ENCODE measurements at regions not wholly inside any gene's neighbourhood (a gene's known extent, or its start where the extent isn't known, plus 50 kb on each side); places are given as distances from the start of the nearest gene placed in this dataset.
"Not testable (repeated sequence)": the region's sequence is repeated elsewhere in the genome, so short reads cannot be mapped to it uniquely, and the experiment has no call there.

DNA sequence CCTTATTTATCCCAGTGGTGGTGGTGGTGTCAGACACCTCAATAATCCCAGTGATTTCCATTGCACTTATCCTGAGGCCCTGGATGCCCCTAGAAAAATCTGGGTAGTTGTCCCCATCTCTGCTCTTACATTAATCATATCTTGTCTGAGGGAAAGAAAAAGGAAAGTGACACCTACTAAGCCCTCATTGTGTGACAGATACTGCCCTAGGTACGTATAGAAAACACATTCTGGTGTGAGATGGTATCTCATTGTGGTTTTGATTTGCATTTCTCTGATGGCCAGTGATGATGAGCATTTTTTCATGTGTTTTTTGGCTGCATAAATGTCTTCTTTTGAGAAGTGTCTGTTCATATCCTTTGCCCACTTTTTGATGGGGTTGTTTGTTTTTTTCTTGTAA is 162.6 kb upstream of the JADE1 start:
- ATAC-seq = not testable (repeated sequence)

DNA sequence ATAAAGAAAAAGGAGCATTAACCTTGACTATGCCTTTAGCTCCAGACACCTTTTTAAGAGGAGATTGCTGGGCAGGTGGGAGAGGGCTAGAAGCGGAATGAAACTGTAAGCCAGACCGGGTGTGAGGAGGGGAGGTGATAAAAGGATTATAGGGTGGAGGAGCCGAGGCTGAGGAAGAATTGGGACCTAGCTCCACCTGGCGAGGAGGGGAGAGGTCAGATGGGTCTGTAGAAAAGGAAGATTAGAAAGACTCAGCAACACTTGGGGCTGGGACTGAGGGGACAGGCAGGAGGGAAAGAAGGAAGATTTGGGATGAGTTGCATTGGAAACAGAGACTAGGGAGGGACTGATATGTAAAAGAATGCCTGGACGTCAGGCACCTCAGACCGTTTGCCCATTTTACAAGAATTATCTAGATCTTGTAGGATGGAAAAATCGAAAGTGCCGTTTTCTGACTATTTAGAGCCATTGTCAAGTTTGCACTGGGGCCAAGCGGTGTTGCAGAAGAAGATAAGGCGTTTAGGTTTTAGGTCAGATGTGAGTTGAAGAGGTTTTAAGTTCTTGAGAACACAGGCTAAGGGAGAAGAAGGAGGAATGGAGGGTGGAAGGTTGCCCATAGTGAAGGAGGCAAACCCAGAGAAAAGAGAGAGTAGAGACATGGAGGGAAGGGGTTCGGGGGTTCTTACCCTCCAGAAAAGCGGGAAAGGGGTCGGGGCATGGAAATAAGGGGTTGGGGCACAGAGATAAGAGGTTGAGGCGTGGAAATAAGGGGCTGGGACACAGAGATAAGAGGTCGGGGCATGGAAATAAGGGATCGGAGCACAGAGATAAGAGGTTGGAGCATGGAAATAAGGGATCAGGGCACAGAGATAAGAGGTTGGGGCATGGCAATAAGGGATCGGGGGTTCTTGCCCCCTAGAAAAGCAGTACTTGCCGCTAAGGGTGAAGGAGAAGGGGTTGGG is 164.5 kb upstream of the JADE1 start:
- ATAC-seq = not testable (repeated sequence)

DNA sequence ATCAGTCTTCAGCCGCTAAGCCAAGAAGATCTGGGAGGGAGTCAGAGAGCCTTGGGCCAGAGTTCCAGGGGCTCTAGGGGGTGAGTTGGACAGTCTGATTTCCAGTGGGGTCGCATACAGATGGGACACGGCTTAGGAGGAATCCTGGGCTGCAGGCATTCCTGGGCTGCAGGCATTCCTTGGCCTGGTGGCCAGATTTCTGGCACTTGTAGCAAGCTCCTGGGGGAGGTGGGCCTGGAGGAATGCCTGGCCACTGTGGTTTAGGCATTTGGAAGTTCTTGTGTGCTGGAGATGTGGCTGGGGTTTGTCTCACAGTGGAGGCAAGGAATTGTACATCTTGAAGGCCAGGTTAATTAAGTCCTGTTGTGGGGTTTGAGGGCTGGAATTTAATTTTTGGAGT is 165.4 kb upstream of the JADE1 start:
- not testable (repeated sequence) for ATAC-seq

DNA sequence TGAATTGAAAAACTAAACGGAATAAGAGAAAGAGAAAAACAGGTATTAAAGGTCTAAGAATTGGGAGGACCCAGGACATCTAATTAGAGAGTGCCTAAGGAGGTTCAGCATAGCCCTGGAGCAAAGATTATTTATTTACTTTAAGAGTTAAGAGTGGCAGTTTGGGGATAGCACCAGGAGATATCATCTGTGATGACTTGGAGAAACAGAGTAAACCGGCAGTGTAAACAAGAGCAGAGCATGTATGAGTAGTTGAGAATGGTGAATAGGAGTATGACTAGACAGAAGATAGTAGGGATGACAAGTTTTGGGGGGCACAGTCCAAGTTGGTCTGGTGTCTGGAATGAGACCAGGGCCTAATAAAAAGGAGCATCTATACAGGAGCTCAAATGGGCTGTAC is 167.9 kb upstream of the JADE1 start:
- ATAC-seq = not testable (repeated sequence)

DNA sequence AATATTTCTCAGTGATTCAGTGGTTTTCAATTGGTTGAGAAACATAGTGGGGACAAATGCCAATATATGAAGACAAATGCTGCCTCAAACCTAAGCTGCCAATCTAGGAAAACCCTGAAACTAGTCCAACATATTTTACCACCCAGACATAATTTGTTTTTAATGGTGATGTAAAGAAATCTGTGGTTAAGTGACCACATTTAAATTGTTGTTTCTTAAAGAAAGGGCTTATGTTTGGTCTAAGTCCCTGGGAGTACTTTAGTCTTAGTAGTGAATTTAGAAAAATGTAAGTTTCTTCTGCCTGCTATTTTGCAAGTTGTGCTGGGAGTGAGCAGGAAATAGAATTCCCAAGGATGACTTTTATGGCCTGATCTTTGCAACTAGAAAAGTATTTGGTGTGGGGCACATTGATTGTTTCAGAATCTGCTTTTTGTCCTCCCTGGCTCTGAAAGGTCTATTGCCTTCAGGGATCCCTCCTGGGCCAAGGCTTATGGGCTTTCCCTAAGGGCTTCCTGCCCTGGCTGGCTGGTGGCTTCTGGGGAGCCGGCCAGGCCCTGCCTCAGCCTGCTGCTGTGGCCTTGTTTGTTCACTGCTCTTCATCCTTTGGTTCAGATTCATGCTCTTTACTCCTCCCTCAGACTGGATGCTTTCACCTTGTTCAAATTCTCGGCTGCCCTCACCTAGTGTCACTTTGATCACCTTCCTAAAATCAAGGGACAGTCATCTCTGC is 169.8 kb upstream of the JADE1 start:
- ATAC-seq = no peak

DNA sequence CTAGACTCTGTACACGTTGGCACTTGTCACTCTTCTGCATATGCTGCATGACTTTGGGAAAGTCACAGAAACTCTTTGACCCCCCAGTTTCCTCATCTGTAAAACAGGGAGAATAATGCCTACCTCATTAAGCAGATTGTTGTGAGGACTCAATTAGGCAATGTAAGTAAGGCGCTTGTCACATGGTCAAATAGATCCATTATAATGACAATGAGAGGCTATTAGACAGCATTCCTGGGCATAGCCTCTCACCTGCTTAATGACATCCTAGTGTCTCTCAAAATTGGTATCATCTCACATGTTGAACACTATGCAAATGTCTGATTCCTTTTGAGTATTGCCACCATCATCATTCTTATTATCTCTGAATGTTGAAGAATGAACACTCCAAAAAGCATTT is 172.6 kb upstream of the JADE1 start:
- no peak for ATAC-seq

DNA sequence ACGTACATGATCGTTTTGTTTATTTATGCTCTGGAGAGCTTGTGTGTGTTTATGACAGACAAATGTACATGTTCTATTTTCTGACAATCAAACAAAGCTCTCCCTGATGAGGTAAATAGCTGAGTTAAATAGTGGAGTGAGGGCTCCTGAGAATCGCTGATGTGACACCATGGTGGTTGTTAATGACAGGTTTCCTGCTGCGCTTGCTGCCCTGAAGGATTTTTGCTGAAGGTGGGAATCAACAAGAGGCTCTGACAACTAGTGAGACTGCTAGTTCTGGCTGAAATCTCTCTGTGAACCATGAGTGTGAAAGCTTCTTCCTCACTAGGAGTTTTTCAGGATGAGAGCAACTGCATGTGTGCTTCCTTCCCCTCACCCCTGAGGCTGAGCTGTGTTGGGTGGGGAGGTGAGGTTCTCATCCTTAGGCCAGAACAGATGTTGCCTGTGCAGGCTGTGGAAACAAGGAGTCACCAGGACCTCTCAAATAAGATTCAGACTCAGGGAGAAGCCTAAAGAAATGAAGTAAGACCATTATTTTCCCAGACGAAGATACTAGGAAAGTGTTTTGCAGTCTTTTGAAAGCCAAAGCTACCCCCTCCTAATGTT is 173.4 kb upstream of the JADE1 start:
- no peak for ATAC-seq

DNA sequence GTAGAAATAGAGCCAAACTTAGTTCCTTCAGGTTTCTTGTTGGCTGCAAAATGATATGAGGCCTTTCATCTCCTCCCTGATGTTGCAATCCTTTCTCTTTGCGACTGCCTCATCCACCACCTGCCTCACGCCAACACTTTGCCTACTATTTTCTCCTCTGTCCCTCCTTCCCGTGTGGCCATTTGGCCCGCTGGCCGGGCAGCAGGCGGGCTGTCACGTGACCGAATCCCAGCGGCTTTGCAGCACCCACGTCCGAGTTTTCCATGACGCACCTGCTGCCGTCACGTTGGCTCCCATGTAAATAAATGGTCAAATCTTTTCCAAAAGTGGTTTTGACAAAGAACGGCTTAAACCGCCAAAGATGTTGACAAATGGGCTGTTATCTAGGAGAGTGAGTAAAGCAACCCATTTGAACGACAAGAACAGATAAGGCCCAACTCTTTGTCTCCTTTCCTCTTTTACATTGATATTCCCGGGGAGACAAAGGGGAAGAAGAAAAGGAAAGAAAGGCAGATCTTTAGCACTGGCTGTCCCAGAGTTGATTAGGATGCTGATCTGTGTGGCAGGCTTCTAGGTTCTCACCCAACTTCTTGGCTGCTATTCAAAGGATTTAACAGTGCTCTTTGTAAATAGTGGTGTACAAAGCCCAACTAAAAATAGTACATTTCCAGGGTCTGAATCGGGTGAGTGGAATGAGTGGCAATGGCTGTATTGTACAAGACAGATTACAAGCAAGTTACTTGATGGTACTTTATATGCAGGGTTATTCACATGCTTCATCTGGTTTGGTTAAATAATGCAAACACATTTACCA is 174.2 kb upstream of the JADE1 start:
- no peak for ATAC-seq

DNA sequence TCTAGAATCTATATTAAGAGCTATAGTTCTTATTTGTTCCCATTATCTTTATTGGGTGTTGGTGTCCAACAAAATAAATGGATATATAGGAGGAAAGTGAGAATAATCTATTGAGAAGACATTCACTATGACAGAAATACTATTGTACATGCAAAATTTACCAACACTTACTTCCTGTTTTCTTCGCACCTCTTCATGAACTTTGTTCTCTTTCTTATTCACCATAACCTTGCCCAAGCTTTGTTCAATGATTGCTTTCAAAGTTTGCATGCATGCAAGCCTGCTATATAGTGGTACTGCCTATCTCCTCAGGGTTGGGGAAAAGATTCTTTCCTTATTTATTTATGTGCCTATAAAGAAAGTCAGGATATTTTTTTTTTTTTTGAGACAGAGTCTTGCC is 176.4 kb upstream of the JADE1 start:
- no peak for ATAC-seq

DNA sequence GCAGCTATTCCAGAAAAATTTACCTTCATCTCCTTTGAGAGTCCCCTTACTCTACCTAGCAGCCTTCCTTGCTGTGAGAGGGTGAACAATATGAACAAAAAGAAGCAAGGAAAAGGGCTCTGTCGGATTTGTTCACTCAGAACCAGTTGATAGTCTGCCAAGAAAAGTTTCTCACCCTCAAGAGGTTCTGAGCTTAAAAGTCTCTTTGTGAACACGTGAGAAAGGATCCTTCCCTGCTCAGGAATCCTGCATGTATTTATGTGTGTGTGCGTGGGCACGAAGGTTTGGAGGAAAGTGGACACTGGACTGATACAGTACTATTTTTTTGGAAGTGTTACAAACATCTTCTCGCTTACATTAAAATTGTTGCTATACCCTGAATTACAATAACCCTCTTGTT is 178.6 kb upstream of the JADE1 start:
- ATAC-seq = no peak

DNA sequence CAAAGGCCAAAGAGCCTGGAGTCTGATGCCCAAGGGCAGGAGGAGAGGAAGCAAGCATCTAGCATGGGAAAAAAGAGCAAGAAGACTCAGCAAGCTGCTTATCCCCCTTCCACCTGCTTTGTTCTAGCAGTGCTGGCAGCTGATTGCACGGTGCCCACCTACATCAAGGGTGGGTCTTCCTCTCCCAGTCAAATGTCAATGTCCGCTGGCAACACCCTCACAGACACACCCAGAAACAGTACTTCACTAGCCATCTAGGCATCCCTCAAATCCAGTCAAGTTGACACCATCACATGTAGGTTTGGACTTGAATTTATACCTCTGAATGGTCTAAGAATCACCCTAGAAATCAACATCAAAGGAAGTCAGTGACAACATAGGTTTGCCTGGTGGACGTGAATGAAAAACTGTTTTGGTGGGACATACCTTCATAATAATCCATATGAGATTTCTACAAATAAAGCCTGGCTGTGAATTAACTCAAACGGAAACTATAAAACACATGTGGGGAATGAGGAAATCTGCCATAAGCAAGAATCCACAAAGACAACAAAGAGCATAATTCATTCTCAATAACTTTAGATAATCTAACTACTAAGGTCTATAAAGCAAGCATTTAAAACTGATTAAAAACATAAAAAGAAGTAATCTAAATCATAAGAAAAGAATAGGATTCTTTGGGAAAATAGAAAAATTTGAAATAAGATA is 185.8 kb upstream of the JADE1 start:
- ATAC-seq = no peak

DNA sequence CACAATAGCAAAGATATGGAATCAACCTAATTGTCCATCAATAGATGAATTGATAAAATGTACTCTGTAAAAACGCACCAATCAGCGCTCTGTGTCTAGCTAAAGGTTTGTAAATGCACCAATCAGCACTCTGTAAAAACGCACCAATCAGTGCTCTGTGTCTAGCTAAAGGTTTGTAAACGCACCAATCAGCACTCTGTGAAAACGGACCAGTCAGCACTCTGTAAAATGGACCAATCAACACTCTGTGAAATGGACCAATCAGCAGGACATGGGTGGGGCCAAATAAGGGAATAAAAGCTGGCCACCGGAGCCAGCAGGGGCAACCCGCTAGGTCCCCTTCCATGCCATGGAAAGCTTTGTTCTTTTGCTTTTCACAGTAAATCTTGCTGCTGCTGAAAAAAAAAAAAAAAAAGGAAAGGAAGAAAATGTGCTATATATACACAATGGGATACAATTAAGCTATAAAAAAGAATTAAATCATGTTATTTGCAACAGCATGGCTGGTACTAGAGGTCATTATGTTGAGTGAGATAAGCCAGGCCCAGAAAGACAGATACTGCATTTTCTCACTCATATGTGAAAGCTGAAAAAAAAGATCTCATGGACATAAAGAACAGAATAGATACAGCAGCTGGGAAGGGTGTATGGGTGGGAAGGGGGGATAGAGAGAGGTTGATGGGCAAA is 189.1 kb upstream of the JADE1 start:
- ATAC-seq = not testable (repeated sequence)

DNA sequence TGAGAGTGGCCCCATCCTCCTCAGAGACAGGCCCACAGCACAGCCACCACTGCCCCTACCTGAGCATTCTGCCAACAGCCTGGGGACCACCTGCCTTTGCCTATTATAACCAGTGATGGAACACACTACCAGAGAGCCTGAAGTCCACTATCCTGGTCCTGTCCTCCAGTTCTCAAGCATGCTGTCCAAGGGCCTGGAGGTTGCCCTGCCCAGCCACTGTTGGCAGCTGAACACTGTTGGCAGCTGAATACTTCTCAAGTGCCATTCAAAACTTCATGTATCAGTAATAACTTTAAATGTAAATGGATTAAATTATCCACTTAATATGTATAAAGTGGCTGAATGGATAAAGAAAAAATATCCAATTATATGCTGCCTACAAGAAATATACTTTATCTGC is 194.3 kb upstream of the JADE1 start:
- no peak for ATAC-seq

DNA sequence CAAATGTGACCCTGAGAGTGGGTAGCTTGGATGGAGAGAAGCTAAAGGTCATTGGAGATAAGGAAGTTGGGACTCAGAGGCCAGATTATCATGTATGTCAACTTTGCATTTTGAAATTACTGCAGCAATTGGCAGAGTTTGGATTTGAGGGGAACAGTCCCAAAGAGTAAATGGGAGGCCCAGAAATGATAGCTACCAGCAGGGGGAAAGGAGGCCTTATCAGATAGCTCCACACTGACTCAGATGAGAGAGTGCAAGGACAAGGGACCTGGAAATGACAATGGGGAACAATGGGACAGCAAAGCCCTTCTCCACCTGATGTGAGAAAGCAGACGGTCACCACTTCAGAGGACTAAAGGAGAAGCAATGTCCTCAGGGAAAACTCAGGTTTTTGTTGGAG is 201.5 kb upstream of the JADE1 start:
- ATAC-seq = no peak

DNA sequence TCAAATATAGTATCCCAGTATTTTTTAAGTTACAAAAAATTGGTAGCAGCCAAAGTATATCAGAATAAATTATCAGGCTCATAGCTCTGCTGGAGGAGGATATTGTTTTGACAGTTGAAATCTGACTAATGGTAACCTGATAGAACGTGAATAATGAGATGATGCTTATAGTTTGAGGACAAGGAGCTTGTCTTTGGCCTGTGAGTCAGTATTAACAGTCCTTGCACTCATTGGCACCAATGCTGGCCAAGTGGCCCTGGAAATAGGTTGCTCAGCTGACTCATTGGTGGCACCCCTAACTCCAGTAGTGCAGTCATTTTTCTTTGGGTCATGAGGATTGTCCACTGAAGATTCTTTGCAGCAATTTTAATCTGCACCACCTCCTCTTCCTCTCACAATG is 203.3 kb upstream of the JADE1 start:
- peak; percentile 50 for ATAC-seq

DNA sequence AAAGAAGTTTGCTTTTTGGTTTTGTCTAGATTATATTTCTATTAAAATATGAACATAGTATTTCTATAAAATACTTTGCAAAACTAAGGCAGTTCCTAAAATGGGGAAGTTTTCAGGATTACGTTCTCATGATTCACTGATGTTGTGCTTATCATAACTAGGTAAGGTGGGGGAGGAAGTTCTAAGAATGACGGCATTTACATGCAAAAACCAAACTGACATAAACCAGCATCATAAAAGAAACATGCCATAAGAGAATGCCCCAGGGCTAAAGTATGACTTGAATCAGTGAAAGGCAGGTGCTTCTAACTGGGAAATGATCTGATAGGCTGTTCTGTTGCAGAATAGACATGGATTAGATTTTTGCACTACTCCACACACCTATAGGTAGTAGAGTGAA is 204.7 kb upstream of the JADE1 start:
- no peak for ATAC-seq

DNA sequence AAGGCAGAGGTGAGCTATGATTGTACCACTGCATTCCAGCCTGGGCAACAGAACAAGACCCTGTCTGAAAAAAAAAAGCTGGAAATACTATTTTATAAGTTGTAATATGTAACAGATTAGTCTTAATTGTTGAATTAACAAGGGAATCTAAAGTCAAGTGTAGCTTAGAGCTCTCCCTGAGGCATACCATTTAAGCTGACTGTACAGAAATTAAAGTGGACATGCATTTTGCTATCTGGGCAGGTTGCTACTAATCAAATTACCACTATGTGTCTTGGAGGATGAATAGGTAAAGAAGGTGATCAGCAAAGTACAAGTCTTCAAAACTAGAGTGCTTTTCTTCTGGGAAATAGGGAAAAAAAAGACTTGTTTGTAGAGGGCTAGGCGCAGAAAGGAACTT is 205.3 kb upstream of the JADE1 start:
- no peak for ATAC-seq

DNA sequence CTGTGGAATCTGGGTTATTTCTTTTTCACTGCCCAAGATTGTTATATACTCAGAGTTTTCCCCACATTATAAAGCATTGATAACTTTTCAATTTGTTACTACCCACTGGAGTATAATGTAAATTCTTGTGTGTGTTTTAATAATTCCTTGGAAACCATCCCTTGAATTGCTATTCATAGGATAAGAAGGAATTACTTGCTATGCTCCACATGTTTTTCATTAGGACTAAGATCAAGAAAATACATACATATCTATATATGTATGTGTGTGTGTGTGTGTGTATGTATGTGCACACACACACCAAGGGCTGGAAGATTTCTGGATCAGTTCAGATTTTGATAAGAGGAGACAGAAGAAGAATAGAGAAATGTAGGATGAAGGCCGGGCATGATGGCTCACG is 206.4 kb upstream of the JADE1 start:
- no peak for ATAC-seq

DNA sequence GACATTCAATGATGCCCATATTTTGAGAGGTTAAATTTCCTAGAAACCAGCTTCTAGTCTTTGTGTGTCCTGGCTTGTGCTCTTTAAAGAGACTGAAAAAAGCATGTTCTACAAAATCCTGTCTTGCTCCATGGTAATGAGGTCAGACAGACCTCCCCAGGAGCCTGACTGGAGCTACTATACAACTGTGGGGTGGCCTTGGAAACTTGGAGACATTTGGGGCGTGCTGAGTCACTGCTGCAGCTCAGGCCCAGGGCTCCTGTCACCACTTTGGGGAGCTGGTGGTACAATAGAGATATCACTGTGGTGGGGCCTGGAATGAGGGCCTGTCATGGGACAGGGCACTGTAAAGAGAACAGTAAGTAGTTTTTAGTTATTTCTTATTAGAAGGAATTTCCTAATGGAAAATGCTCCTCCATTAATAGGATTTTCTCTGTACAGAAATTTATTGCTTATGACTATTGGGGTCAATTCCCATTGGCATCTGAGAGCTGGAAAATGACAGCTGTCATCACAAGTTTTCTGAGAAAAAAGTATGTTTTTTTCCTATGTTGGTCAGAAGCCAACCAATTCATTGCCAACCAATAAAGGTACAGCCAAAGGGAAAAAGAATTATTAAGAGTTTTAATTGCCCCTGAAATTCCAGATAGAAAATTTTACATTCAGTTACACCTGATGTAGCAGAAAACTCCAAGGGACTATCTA is 207.4 kb upstream of the JADE1 start:
- no peak for ATAC-seq

DNA sequence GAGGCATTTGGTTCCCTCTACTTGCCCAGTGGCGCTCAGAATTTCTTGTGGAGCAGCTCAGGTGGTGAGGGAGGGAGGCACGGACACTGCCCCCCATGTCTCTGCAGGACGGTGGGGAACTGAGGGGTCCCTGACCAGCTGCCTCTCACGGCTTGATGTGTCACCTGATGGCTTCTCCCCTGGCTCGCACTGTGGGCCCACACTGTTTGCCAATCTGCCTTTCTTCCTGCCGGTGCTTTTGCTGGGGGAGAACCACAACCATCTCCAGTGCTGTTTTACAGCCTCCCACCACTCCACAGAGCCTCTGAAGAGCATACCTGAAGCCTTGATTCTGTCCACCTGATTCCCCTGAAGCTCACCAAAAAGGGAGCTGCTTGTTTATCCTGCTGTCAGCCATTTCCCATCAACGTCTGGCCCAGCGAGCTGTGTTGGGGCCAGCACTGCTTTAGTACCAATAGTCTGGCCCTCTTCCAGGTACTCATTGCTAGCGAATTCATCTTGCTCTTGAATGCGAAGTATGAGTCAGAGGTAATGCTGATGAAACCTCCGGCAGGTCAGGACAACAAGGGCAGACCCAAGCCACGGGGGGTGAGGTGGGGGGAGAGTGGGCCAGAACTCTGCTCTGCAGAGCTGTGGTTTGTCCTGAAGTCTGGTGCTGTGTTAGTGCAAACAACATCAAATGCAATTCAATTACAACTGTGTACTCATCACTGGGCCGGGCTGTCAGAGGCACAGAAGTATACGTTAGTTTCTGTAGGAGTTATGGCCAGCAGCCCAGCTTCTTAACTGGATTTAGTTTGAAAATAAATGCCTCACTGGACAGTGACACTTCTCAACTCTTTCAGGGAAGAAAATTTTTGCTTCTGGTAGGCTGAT is 208.3 kb upstream of the JADE1 start:
- ATAC-seq = peak; percentile 91

All from esophagus mucosa (tissue), 1 donor.